ENCODE measurements at regions not wholly inside any gene's neighbourhood (a gene's known extent, or its start where the extent isn't known, plus 50 kb on each side); places are given as distances from the start of the nearest gene placed in this dataset.

DNA sequence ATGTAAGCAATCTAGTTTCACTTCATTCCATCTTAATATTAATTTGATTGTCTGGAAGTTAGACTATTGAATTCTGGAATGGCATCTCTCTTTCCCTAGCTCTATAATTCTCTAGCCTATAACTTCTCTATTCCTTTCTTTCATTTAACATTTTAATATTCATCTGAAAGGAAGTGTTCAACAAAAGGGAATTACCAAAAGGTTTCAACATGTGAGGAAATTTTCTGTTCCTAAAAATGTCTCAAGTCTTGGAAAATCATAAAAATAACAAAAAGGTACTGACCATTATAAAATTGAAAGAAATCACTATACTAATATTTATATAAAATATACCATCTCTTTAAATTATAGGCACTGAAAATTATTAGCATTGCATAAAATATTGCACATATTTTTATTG lies 228.7 kb downstream of the TXNL1 start:
- intact Hi-C loops (cut with micrococcal nuclease; ENCODE audit: unreplicated experiment), result no loop called here
- TF ChIP-seq POLR2A (IDR thresholded peaks at IDR 0.05; ENCODE audit: low read depth, low read length) (no peak), EP300 (IDR thresholded peaks at IDR 0.05; ENCODE audit: borderline replicate concordance in 1 of 2, control insufficient read depth in 1 of 2, low read depth in 2 of 2, low read length in 2 of 2) (no peak), WRNIP1 (IDR thresholded peaks at IDR 0.05; ENCODE audit: borderline replicate concordance, low read depth, low read length) (no peak), NR2C2 (IDR thresholded peaks at IDR 0.05; ENCODE audit: borderline replicate concordance, control insufficient read depth, insufficient read length, low read depth) (no peak), SREBF1 (IDR thresholded peaks at IDR 0.05; ENCODE audit: low read length) (no peak), GABPA (IDR thresholded peaks at IDR 0.05; ENCODE audit: low read depth) (no peak)
- TF ChIP-seq, protein P1, sequence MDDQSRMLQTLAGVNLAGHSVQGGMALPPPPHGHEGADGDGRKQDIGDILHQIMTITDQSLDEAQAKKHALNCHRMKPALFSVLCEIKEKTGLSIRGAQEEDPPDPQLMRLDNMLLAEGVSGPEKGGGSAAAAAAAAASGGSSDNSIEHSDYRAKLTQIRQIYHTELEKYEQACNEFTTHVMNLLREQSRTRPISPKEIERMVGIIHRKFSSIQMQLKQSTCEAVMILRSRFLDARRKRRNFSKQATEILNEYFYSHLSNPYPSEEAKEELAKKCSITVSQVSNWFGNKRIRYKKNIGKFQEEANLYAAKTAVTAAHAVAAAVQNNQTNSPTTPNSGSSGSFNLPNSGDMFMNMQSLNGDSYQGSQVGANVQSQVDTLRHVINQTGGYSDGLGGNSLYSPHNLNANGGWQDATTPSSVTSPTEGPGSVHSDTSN (IDR thresholded peaks at IDR 0.05; ENCODE audit: insufficient replicate concordance, low read depth, low read length), result no peak
- TF ChIP-seq, protein P2, sequence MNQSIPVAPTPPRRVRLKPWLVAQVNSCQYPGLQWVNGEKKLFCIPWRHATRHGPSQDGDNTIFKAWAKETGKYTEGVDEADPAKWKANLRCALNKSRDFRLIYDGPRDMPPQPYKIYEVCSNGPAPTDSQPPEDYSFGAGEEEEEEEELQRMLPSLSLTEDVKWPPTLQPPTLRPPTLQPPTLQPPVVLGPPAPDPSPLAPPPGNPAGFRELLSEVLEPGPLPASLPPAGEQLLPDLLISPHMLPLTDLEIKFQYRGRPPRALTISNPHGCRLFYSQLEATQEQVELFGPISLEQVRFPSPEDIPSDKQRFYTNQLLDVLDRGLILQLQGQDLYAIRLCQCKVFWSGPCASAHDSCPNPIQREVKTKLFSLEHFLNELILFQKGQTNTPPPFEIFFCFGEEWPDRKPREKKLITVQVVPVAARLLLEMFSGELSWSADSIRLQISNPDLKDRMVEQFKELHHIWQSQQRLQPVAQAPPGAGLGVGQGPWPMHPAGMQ (IDR thresholded peaks at IDR 0.05; ENCODE audit: borderline replicate concordance), result no peak
- TF ChIP-seq, protein P3, sequence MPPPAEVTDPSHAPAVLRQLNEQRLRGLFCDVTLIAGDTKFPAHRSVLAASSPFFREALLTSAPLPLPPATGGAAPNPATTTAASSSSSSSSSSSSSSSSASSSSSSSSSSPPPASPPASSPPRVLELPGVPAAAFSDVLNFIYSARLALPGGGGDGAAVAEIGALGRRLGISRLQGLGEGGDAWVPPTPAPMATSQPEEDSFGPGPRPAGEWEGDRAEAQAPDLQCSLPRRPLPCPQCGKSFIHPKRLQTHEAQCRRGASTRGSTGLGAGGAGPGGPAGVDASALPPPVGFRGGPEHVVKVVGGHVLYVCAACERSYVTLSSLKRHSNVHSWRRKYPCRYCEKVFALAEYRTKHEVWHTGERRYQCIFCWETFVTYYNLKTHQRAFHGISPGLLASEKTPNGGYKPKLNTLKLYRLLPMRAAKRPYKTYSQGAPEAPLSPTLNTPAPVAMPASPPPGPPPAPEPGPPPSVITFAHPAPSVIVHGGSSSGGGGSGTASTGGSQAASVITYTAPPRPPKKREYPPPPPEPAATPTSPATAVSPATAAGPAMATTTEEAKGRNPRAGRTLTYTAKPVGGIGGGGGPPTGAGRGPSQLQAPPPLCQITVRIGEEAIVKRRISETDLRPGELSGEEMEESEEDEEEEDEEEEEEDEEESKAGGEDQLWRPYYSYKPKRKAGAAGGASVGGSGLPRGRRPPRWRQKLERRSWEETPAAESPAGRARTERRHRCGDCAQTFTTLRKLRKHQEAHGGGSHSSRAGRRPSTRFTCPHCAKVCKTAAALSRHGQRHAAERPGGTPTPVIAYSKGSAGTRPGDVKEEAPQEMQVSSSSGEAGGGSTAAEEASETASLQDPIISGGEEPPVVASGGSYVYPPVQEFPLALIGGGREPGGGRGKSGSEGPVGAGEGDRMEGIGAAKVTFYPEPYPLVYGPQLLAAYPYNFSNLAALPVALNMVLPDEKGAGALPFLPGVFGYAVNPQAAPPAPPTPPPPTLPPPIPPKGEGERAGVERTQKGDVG (CRISPR knock-in tag; IDR thresholded peaks at IDR 0.05), result no peak
- TF ChIP-seq, protein P4, sequence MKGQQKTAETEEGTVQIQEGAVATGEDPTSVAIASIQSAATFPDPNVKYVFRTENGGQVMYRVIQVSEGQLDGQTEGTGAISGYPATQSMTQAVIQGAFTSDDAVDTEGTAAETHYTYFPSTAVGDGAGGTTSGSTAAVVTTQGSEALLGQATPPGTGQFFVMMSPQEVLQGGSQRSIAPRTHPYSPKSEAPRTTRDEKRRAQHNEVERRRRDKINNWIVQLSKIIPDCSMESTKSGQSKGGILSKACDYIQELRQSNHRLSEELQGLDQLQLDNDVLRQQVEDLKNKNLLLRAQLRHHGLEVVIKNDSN (IDR thresholded peaks at IDR 0.05; ENCODE audit: borderline replicate concordance, extremely low read length, insufficient read depth, low read depth, low read length), result no peak
- TF ChIP-seq, protein P5, sequence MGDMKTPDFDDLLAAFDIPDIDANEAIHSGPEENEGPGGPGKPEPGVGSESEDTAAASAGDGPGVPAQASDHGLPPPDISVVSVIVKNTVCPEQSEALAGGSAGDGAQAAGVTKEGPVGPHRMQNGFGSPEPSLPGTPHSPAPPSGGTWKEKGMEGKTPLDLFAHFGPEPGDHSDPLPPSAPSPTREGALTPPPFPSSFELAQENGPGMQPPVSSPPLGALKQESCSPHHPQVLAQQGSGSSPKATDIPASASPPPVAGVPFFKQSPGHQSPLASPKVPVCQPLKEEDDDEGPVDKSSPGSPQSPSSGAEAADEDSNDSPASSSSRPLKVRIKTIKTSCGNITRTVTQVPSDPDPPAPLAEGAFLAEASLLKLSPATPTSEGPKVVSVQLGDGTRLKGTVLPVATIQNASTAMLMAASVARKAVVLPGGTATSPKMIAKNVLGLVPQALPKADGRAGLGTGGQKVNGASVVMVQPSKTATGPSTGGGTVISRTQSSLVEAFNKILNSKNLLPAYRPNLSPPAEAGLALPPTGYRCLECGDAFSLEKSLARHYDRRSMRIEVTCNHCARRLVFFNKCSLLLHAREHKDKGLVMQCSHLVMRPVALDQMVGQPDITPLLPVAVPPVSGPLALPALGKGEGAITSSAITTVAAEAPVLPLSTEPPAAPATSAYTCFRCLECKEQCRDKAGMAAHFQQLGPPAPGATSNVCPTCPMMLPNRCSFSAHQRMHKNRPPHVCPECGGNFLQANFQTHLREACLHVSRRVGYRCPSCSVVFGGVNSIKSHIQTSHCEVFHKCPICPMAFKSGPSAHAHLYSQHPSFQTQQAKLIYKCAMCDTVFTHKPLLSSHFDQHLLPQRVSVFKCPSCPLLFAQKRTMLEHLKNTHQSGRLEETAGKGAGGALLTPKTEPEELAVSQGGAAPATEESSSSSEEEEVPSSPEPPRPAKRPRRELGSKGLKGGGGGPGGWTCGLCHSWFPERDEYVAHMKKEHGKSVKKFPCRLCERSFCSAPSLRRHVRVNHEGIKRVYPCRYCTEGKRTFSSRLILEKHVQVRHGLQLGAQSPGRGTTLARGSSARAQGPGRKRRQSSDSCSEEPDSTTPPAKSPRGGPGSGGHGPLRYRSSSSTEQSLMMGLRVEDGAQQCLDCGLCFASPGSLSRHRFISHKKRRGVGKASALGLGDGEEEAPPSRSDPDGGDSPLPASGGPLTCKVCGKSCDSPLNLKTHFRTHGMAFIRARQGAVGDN (IDR thresholded peaks at IDR 0.05), result no peak
- TF ChIP-seq, protein P6, sequence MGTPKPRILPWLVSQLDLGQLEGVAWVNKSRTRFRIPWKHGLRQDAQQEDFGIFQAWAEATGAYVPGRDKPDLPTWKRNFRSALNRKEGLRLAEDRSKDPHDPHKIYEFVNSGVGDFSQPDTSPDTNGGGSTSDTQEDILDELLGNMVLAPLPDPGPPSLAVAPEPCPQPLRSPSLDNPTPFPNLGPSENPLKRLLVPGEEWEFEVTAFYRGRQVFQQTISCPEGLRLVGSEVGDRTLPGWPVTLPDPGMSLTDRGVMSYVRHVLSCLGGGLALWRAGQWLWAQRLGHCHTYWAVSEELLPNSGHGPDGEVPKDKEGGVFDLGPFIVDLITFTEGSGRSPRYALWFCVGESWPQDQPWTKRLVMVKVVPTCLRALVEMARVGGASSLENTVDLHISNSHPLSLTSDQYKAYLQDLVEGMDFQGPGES (IDR thresholded peaks at IDR 0.05), result no peak
- H3K9ac ChIP-seq (ENCODE audit: control insufficient read depth, insufficient read depth, low read length), result no peak overlapping the region
- RAD21 ChIA-PET (ENCODE audit: unreplicated experiment), result no interaction called here
- H3K27me3 ChIP-seq (replicated peaks in 1 of 2; ENCODE audit: control insufficient read depth in 2 of 2, insufficient read depth in 2 of 2, low read length in 1 of 2), result no peaks in the 10 kb centered on the region
- DNase-seq (ENCODE audit: low read depth, low spot score), result no peak
- H3K9me3 ChIP-seq (replicated peaks; ENCODE audit: control insufficient read depth, insufficient read depth, low read length), result no peaks in the 10 kb centered on the region; the same call in 2 of the 3 replicates
- H3K4me2 ChIP-seq (ENCODE audit: control insufficient read depth, insufficient read depth), result no peak overlapping the region
- H2AFZ ChIP-seq (ENCODE audit: control insufficient read depth, low read depth, low read length), result no peak overlapping the region
- POLR2A ChIA-PET, result no interaction called here
- no peak for FAIRE-seq
- H3K4me3 ChIP-seq, result no peak overlapping the region
- ATAC-seq, result no peak
- no peaks in the 10 kb centered on the region for H4K20me1 ChIP-seq (ENCODE audit: control insufficient read depth, insufficient read depth)
- H3K79me2 ChIP-seq (ENCODE audit: control insufficient read depth, insufficient read depth, low read length), result no peaks in the 10 kb centered on the region
- no peaks in the 10 kb centered on the region for H3K4me1 ChIP-seq (ENCODE audit: control insufficient read depth, insufficient read depth, low read length)
- in situ Hi-C loops (cut with MboI), result no loop called here
- no peak overlapping the region for H3K27ac ChIP-seq (ENCODE audit: control insufficient read depth, insufficient read depth)
- SMC1A ChIA-PET (ENCODE audit: uncharacterized antibody, unreplicated experiment), result interaction anchor here (0.7 to 1.4 kb wide), 2 partner anchors 11 to 36 kb away, joined by 3 read pairs; no protein-coding TSS in a partner anchor
- CTCF ChIA-PET, result no interaction called here
- BruUV-seq (replicated peaks), result no TSS peak
- no peaks in the 10 kb centered on the region for H3K36me3 ChIP-seq (ENCODE audit: control insufficient read depth in 2 of 2, insufficient read depth in 2 of 2, low read length in 1 of 2)
